ENCODE measurements at regions not wholly inside any gene's neighbourhood (a gene's known extent, or its start where the extent isn't known, plus 50 kb on each side); places are given as distances from the start of the nearest gene placed in this dataset.

GRCh38 chr13:80441968-80442367 is 101.0 kb upstream of the SPRY2 start:
- TF ChIP-seq EZH2 (IDR thresholded peaks at IDR 0.05) (no peak), POLR2AphosphoS5 (IDR thresholded peaks at IDR 0.05; ENCODE audit: borderline replicate concordance, low read depth, low read length) (no peak), FOXP2 (optimal IDR thresholded peaks at IDR 0.05; ENCODE audit: control extremely low read depth, extremely low read length, insufficient read depth) (no peak)

Measured in SK-N-MC (cell line).